ENCODE measurements at regions not wholly inside any gene's neighbourhood (a gene's known extent, or its start where the extent isn't known, plus 50 kb on each side); places are given as distances from the start of the nearest gene placed in this dataset.

- no peak for TF ChIP-seq CTCF (IDR thresholded peaks at IDR 0.05; ENCODE audit: insufficient read depth, missing control alignments)
- no peak for DNase-seq (ENCODE audit: insufficient read length, low spot score)
- FAIRE-seq, result no peak
These were observed 349.0 kb downstream of the PRL start for GRCh38 chr6:21947731-21948386.

GRCh38 chr6:21949211-21949801, 347.5 kb downstream of the PRL start:
- TF ChIP-seq CTCF (IDR thresholded peaks at IDR 0.05; ENCODE audit: insufficient read depth, missing control alignments), result no peak
- FAIRE-seq, result no peak
- no peak for DNase-seq (ENCODE audit: insufficient read length, low spot score)

GRCh38 chr6:21952367-21952766, 344.5 kb downstream of the PRL start:
- no peak for TF ChIP-seq CTCF (IDR thresholded peaks at IDR 0.05; ENCODE audit: insufficient read depth, missing control alignments)
- FAIRE-seq (no peak), DNase-seq (ENCODE audit: insufficient read length, low spot score) (no peak)

- TF ChIP-seq CTCF (IDR thresholded peaks at IDR 0.05; ENCODE audit: insufficient read depth, missing control alignments), result no peak
- no peak for DNase-seq (ENCODE audit: insufficient read length, low spot score)
- FAIRE-seq, result no peak
These were observed 342.7 kb downstream of the PRL start for GRCh38 chr6:21953831-21954801.

GRCh38 chr6:21955053-21955595, 341.7 kb downstream of the PRL start:
- no peak for TF ChIP-seq CTCF (IDR thresholded peaks at IDR 0.05; ENCODE audit: insufficient read depth, missing control alignments)
- peak; percentile 16 for FAIRE-seq
- DNase-seq (ENCODE audit: insufficient read length, low spot score), result no peak

GRCh38 chr6:21955951-21956350, 340.9 kb downstream of the PRL start:
- no peak for FAIRE-seq
- no peak for DNase-seq (ENCODE audit: insufficient read length, low spot score)
- no peak for TF ChIP-seq CTCF (IDR thresholded peaks at IDR 0.05; ENCODE audit: insufficient read depth, missing control alignments)
